ENCODE measurements at regions not wholly inside any gene's neighbourhood (a gene's known extent, or its start where the extent isn't known, plus 50 kb on each side); places are given as distances from the start of the nearest gene placed in this dataset.

GRCh38 chr14:58765843-58766242 is 128.1 kb downstream of the DACT1 start:
- Histone ChIP-seq H2BK20ac (ENCODE audit: low read length) (no peak overlapping the region), H3K4me1 (replicated peaks in 1 of 4; ENCODE audit: control insufficient read depth in 3 of 4, insufficient read depth in 4 of 4, low read length in 3 of 4) (peaks cover 2 to 14% (median 3%) of the 10 kb centered on the region in 4 experiments; a peak in 5 of 7 replicates), H3K4ac (replicated peaks; ENCODE audit: insufficient read length, low read depth, low read length) (no peak overlapping the region), H4K8ac (ENCODE audit: extremely low read depth, insufficient read depth, low read length) (no peak overlapping the region), H2BK120ac (replicated peaks; ENCODE audit: low read depth, low read length) (no peak overlapping the region), H3K9ac (replicated peaks in 1 of 4; ENCODE audit: extremely low read depth in 1 of 4, low read depth in 3 of 4, low read length in 3 of 4) (no peak overlapping the region), H3K27me3 (replicated peaks in 1 of 4; ENCODE audit: control insufficient read depth in 3 of 4, extremely low read depth in 1 of 4, insufficient read depth in 3 of 4, low read length in 3 of 4) (peaks cover 9 to 29% (median 21%) of the 10 kb centered on the region in 4 experiments; a peak in 5 of 7 replicates), H2BK15ac (ENCODE audit: low read length) (no peak overlapping the region), H3K9me3 (ENCODE audit: insufficient read depth in 2 of 2, low read depth in 1 of 2, low read length in 1 of 2) (no peaks in the 10 kb centered on the region; a peak in 1 of 4 replicates), H2AFZ (ENCODE audit: low read length) (no peak overlapping the region), H3K4me3 (ENCODE audit: extremely low read depth in 1 of 4, insufficient read depth in 2 of 4, low read depth in 3 of 4, low read length in 4 of 4) (no peak overlapping the region), H2BK5ac (ENCODE audit: low read depth, low read length) (no peak overlapping the region), H3K56ac (replicated peaks; ENCODE audit: insufficient read length, low read depth, low read length) (no peak overlapping the region), H4K91ac (replicated peaks; ENCODE audit: insufficient read length, low read length) (no peak overlapping the region), H4K5ac (ENCODE audit: insufficient read length, low read depth, low read length) (no peak overlapping the region), H2BK12ac (ENCODE audit: low read depth, low read length) (no peak overlapping the region), H3K79me1 (ENCODE audit: low read depth, low read length) (no peaks in the 10 kb centered on the region), H2AK5ac (ENCODE audit: low read depth, low read length) (no peak overlapping the region), H3K79me2 (ENCODE audit: control insufficient read depth in 1 of 2, insufficient read depth in 2 of 2, low read length in 2 of 2) (no peaks in the 10 kb centered on the region), H3K23ac (ENCODE audit: insufficient read length) (no peak overlapping the region), H3K18ac (ENCODE audit: extremely low read depth, low read length) (no peak overlapping the region), H3K27ac (ENCODE audit: low read depth, low read length) (no peak overlapping the region), H4K20me1 (replicated peaks in 1 of 2; ENCODE audit: control insufficient read depth in 1 of 2, insufficient read depth in 2 of 2, low read length in 2 of 2) (no peaks in the 10 kb centered on the region), H3K4me2 (ENCODE audit: insufficient read depth in 1 of 2, low read depth in 2 of 2, low read length in 2 of 2) (no peak overlapping the region), H3K36me3 (ENCODE audit: control insufficient read depth in 2 of 4, insufficient read depth in 4 of 4, low read length in 3 of 4) (no peaks in the 10 kb centered on the region), H3K14ac (ENCODE audit: insufficient read length) (no peak overlapping the region), H3K23me2 (ENCODE audit: low read depth, low read length) (no peaks in the 10 kb centered on the region)
- 87% methylated on average over 6 of the region's 6 CpGs; no CpG with 5 or more reads in 1 of the 2 experiments for WGBS, 2 experiments (ENCODE audit: extremely low coverage in 1 of 2, insufficient coverage in 1 of 2, insufficient read length in 1 of 2, insufficient replicate concordance in 2 of 2, low coverage in 1 of 2, low lambda C conversion rate in 2 of 2, missing lambda C conversion rate in 1 of 2)
- no peak for FAIRE-seq
- ChIA-PET POLR2A (ENCODE audit: partially characterized antibody) (no interaction called here), CTCF (ENCODE audit: partially characterized antibody) (interaction anchor here (0.8 to 1.3 kb wide), 4 partner anchors 9 to 264 kb away, joined by 3 to 4 read pairs (median 3); no protein-coding TSS in a partner anchor)
- TF ChIP-seq RAD21 (IDR thresholded peaks at IDR 0.05 in 1 of 2, conservative IDR thresholded peaks at IDR 0.05 in 1 of 2; ENCODE audit: low read depth in 2 of 2, low read length in 2 of 2) (no peak), PHF8 (conservative IDR thresholded peaks at IDR 0.05; ENCODE audit: low read depth, low read length) (no peak), NRF1 (IDR thresholded peaks at IDR 0.05; ENCODE audit: low read depth, low read length) (no peak), BCL11A (IDR thresholded peaks at IDR 0.05; ENCODE audit: low read depth in 2 of 2, low read length in 2 of 2) (no peak), POLR2A (IDR thresholded peaks at IDR 0.05; ENCODE audit: control extremely low read depth in 1 of 2, low read depth in 2 of 2, low read length in 2 of 2) (no peak), SAP30 (IDR thresholded peaks at IDR 0.05; ENCODE audit: insufficient read depth, insufficient replicate concordance, low read length) (no peak), TAF1 (IDR thresholded peaks at IDR 0.05; ENCODE audit: low read depth, low read length) (no peak), KDM1A (IDR thresholded peaks at IDR 0.05; ENCODE audit: borderline replicate concordance, low read length) (no peak), TAF7 (optimal IDR thresholded peaks at IDR 0.05; ENCODE audit: borderline replicate concordance, low read depth, low read length) (no peak), KDM4A (IDR thresholded peaks at IDR 0.05; ENCODE audit: low read depth, low read length, severe bottlenecking) (no peak), CHD2 (IDR thresholded peaks at IDR 0.05; ENCODE audit: low read length) (no peak)
- DNase-seq (ENCODE audit: low read depth in 1 of 2, low spot score in 2 of 2): no peak
